GM18861 (cell line): ENCODE measurements at regions not wholly inside any gene's neighbourhood (a gene's known extent, or its start where the extent isn't known, plus 50 kb on each side); places are given as distances from the start of the nearest gene placed in this dataset.
"Not testable (repeated sequence)": the region's sequence is repeated elsewhere in the genome, so short reads cannot be mapped to it uniquely, and the experiment has no call there.

ENCODE experiments used
- ATAC-seq: cut with Tn5 transposase; IDR thresholded peaks from one replicate; pipeline ENCODE4 v1.9.1; 2021; ENCODE audit not compliant: unreplicated experiment

DNA sequence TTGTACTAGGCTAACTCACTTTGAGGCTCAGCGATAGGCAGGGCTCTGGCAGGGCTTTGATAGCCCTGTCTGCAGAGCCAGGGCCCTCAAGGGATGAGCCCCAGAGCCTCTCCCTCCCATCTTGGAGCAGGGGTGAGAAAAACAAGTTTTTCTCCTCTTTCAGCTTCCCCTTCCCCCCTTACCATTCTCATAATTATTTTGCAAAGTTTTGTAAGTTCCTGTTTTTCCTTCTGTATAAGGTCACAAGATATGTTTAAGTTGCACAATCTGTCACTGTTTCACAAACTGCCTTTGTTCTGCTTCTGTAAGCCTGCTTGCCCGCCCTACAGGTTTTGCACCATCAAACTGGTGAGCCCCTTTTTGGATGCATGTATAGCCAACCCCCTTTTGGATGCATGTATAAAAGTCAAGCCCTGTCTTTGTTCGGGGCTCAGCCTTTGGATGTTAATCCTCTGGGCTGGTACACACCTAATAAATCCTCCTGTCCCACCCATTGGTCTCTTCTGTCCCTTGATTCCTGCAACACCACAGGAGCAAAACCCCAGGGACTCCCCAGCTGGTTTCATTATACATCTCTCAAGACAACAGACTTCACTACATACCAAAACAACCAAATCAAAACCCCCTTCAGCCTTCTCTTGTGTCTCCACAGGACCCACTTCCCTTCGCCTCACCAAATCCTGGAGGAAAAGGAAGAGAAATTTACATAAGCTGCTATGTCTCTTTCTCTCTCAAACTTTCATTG is 52.5 kb upstream of the RESF1 start:
- no peak for ATAC-seq

DNA sequence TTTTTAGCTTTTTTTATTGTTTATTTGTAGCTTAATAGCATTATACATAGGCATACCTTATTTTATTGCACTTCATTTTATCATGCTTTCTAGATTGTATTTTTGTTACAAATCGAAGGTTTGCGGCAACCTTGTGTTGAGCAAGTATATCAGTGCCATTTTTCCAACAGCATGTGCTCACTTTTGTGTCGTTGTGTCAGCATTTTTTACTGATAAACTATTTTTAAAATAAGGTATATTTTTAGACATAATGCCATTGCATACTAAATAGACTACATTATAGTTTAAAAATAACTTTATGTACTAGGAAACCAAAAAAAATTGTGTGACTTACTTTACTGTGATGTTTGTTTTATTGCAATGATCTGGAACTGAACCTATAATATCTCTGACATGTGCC is 56.2 kb upstream of the RESF1 start:
- no peak for ATAC-seq

DNA sequence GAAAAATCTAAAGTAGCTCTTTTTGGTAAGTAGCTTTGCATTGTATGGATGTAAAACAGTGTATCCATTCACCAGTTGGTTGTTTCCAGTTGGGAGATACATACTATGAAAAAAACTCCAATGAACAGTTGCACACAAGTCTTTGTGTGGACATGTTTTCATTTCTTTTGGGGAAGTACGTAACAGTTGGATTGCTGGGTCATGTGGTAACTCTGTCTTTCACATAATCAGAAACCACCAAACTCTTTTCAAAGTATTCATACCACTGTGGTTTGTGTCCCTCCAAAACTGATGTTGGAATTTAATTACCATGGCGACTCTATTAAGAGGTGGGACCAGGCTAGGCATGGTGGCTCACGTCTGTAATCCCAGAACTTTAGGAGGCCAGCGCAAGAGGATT is 58.9 kb upstream of the RESF1 start:
- ATAC-seq = no peak

DNA sequence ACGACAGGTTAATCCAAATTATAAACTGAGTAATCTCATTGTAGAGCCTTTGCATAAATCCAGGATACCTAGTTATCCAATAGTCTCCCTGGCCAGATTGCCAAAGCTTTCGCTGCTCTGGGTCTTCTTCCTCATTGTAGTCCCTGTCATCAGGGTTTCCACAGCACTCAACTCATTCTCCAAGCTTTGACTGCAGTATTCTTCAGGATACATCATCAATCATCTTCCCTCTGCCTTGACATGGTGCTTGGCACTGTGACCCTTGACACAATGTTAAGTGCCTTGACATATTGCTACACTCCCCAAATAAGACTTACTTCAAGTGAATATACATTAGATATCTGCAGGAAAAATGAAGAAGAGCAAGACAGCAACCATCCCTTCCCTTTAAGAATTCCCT is 60.1 kb upstream of the RESF1 start:
- no peak for ATAC-seq

DNA sequence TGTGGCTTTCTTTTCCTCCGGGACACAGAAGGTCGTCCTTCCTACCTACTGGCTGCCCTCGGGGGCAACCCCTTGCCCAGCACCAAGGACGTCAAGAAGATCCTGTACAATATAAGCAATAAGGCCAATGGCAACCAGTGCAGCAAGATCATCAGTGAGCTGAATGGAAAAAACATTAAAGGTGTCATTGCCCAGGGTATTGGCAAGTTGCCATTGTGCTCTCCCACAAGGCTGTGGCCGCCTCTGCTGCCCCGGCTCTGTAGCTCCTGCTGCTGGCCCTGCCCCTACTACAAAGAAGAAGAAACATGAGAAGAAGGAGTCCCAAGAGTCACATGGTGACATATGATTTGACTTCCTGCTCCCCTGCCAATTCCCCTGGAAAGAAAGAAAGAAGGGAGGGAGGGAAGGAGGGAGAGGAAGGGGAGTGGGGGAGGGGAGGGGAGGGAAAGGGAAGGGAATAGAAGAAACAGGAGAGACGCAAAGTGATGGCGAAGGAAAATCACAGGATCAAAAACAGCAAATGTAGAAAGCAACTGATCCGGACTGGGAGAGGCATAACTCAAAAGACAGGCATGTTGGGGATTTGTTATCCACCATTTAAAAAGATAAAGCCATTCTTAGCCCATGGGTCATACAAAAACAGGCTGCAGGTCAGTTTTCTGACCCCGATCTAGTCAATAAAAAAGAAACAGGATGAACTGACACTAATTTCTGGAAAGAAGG is 61.3 kb upstream of the RESF1 start:
- ATAC-seq = no peak

DNA sequence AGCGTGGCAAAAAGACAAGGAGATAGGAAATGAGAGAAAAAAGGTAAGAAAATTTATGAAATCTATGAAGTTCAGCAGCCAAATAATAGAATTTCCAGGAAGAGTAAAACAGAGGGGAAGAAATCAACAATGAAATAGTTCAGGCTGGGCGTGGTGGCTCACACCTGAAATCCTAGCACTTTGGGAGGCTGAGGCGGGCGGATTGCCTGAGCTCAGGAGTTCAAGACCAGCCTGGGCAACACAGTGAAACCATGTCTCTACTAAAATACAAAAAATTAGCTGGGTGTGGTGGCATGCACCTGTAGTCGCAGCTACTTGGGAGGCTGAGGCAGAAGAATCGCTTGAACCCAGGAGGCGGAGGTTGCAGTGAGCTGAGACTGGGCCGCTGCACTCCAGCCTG is 62.1 kb upstream of the RESF1 start:
- not testable (repeated sequence) for ATAC-seq

DNA sequence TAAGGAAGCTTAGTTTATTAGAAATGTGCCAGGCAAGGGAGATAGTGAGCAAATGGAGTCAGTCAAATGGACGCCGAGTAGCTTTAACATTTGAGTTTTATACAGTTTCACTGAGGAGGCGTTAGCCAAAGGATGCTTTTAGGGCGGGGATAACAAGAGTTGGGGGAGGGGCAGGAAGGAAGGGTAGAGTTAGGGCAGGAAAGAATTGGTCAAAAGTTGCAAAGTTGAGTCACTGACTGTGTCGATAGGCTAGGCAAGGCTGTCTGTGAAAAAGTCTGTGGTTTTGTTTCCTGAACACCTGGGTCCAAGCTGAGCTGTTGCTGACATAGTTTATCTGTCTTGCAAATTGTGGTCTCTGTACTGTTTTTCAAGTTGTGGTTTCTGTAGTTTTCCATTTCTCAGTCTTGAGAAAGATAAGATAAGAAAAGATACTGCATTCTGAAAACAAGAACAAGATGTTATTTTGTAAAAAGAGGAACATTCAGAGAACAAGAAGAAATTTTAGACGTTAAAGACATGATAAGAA is 62.6 kb upstream of the RESF1 start:
- ATAC-seq = peak; percentile 95

DNA sequence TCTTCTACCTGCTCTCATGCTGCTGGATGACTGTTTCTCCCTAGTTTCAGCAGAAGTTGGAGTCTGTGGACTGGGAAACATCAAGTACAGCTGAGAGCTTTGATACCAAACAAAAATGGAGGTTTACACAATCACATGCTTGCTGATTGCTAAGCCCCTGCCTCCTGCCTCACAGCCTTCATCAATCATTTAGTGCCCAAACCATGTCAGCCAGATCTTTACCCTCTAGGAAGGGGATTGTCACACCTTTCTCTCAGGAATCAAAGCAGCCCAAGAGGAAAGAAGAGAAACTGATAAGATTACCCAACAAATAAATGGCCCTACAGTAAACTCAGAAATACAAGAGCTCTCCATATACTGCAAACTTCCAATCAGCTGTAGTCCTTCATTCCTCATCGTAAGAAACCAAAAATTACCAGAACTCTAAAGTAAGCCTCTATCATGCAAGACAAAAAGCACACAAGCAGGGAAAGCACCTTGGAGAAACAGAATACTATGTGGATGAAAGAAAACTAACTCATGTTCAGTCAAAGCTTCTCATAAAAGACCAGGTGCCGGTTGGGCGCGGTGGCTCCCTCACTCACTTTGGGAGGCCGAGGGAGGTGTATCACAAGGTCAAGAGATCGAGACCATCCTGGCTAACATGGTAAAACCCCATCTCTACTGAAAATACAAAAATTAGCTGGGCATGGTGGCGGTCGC is 63.6 kb upstream of the RESF1 start:
- ATAC-seq = no peak

DNA sequence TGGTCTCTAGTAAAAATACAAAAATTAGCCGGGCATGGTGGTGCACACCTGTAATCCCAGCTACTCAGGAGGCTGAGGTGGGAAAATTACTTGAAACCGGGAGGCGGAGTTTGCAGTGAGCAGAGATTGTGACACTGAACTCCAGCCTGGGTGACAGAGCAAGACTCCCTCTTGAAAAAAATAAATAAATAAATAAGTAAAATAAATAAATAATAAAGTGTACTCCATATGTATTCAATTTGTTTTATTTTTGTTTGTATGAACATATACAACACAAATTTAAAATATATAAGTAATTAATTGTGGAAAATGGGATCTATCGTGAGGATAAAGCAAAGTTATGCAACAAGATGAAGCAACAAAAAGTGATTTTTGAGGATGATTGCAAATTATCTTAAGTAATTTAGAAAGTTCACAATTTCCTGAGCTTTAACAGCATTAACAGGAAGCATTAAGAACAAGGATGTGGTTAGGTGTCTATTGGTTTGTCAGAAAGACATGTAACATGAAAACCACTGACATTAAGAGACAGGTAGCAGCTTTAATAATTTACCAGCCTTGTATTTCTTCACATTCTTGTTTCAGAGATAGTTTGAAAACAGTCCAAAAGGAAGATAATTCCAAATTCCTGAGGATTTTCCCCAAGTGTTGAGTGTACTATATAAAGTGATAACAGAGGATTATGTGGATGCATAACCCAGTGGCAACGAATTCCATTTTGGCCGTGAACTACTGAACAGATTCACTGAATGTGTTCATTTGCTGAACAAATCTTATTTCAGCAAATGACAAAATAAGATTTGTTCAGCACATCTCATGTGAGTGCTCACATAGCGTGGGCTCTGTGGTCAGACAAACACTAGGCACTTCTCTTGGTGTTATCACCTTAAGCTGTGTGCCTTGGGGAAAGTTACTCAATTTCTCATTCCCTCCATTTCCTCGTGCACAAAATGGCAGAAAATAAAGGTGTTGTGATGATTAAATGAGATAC is 68.6 kb upstream of the RESF1 start:
- peak; percentile 71 for ATAC-seq

DNA sequence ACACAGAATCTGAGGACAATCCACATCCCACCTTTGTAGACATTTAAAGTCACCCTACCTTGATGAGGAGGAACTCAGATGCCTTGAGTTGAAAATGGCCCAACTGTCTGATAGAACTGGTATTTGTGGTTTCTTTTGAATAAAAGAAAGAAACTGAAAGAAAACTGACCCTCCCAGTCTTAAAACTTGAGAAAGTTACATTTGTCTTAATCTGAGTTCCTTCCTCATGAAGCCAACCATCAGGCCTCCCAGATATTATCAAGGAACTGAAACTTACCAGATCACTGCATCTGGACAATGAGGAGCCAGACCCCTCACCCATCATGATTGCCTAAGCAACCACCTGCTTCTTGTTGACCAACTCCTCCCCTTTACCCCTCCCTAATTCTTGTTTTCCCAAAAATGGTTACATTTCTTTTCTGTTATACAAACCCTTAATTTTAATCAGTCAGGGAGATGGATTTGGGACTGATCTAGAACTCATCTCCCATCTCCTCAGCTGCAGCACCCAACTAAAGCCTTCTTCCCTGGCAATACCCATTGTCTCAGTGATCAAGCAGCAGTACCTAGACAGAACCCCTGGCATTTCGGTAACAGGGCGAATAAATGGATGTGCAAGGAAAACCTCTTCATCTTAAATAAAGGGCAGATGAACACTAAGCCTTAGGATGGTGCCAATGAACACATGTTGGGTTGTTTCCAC is 72.0 kb upstream of the RESF1 start:
- ATAC-seq = no peak

DNA sequence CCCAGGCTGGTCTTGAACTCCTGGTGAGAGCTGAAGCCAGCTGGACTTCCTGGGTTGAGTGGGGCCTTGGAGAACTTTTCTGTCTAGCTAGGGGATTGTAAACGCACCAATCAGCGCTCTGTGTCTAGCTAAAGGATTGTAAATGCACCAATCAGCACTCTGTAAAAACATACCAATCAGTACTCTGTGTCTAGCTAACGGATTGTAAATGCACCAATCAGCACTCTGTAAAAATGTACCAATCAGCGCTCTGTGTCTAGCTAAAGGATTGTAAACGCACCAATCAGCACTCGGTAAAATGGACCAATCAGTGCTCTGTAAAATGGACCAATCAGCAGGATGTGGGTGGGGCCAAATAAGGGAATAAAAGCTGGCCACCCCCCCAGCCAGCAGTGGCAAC is 76.5 kb upstream of the RESF1 start:
- not testable (repeated sequence) for ATAC-seq

DNA sequence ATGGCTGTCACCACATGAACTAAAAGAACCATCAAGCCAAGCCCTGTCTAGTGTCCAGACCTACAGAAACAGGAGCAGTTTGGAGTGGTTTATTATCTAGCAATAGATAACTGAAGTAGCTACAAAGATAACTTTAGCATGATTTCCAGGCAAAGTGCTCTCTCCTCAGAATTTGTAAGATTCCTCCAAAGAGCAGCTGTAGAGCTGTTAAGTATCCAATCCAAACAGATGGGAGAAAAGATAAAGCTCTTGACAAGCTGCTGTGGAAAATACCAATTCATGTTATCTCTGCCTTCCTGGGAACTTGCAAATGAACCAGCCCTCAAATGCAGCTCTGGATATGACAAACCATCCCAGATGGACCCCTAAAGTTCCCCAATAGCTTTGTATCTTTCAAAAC is 78.9 kb upstream of the RESF1 start:
- no peak for ATAC-seq

DNA sequence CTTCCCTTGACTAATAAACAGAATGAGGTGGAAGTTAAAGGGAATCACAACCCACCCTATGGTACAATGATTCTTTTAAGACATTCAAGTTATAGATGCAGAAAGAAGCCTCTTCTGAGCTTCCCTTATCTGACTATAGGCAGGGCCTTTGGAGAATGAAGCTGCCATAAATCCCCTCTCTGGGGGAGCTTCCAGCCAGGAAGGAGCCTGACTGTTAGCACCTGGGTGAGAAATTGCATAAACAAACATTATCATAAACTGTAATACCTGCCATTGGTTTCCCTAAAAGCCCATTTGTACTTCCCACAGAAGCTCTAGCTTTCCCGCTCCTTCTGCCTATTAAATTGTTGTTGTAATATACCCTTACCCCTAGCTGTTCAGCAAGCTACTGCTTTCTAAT is 81.3 kb upstream of the RESF1 start:
- no peak for ATAC-seq

DNA sequence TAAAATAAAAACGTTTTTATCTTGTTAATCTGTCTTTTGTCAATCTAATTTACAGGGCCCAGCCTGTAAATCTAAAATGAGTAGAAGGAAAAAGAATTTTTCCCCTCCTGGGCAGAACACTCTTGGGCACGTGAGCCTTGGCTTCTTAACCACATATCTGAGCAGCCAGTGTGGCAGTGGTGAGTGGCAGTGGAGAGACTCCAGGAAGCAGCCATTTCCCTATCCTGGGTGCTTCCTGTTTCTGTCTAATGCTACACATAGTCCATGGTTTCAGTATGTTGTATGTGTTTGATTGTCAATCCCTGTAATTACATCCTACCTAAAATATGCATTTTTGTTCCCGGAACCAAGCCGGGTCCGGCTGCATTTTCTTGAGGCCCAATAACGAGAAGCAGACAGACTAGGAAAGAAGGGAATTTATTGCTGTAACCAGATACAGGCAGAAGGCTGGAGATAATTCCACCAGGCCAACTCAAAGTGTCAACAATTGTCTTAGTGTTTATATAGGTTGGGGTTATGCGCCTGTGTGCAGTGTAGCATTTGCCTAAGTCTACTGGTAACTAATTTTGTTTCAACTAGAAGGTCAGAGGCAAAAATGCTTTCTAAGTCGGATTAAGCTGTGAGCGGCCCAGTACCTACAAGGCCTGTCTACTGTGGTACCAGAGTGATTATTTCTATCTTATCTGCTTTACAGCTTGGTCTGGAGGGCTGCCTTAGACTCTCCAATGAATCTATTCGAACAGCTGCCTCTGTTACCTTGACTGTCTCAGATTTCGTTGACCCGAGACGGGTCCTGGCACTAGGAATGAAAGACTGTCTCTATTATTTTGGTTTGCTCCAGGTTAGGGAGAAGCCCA is 82.4 kb upstream of the RESF1 start:
- ATAC-seq = no peak

DNA sequence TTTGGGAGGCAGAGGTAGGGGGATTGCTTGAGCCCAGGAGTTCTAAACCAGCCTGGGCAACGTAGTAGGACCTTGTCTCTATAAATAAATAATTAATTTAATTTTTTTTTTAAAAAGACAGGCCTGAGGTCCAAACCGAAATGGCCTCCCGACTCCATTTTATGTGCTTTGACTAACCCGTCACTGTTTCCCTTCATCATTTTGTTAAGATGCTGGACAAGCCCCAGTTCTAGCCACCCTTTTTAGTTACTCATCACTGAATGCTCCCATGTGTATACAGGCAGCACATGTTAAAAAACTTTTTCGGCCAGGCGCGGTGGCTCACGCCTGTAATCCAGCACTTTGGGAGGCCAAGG is 83.6 kb upstream of the RESF1 start:
- ATAC-seq = no peak

DNA sequence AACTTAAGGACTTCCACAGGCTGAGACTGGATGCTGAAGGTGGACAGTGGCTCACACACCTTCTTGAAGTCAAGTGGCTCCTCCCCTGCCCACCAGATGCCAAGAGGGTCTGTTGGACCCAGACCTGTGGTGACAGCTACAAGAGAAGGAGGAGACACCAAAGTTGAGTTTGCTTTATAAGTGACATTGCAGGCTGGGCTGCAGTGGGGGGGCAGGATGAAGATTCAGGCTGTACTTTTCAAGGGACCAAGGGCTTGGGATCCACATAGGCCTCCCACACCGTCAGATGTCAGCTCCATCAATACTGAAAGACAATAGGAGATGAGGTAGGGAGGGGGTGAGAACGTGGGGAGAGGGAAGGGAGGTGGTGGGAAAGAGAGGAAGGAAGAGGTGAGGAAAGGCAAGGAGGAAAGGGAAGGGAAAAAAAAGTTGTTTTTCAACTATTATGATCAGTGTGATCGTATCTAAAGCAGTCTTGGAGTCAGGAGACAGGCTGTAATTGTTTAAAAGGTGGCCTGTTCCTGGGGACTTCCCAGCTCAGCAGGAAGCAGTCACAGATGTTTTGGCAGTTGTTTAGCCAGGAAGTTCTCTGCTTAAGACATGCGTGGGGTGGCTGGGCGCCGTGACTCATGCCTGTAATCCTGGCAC is 84.1 kb upstream of the RESF1 start:
- no peak for ATAC-seq

DNA sequence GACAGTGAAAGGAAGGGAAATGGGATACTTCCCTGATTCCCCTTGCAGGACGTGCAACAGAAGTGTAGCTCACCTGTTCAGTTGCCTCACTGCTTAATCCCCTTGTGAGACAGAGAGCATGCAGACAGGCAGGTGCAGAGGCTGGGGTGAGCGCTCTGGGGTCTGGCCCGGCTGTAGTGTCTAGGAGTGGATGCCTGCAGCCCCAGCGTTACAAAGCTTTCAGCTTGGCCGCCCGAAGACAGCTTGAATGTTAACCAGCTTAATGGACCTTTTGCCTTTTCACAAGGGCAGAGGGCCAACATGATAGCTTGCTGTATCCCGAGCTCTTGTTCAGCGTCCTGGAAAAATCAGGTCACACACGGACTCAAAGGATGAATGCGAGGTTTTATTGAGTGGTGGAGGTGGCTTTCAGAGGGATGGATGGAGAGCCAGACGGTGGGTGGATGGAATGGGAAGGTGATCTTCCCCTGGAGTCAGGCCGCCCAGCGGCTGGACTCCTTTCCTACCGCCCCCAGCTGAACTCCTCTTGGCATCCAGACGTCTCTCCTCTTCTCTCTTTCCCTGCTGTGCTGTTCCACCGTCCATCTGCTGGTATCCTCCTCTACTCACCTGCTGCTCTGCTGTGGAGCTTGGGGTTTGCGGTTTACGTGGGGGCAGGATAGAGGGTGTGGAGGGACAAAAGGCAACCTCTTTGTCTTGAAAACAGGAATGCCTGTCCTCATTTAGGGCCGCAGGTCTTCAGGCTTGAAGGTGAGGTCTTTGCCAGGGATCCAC is 86.2 kb upstream of the RESF1 start:
- ATAC-seq = no peak

DNA sequence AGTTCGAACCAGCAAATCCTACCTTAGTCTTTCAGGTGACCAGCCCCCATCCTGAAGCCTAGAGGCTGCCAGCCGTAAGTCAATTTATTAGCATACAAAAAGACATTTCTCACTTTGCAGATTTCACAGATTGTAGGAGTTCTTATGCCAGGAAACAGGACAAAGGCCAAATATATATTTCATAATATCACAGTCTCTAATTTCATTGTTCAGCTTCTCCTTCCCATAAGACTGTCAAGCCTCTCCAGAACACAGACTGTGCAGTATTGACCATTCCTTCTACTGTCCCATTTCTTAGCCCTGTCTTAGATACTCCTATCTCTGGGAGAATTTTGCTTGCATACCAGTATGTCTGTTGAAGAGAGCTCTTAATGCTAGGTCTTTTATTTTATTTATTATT is 89.2 kb upstream of the RESF1 start:
- ATAC-seq = no peak
